ENCODE measurements at regions not wholly inside any gene's neighbourhood (a gene's known extent, or its start where the extent isn't known, plus 50 kb on each side); places are given as distances from the start of the nearest gene placed in this dataset.

DNA sequence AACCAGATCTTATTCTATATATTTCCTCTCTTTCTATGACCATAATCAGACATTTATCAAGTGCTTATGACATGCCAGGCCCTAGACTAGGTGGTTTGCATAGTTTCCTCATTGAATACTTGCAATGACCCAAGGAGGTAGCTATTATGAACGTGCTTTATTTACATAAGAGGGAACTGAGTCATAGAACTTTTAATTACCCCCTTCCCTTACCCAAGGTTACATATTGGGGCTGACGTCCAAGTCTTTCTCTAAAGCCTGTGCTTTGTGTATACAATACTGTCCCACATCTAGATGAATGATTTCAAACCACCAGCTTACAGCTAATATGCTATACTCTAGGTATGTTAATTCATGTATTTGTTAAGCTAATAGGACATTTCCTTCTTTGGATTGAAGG is 91.9 kb upstream of the NPY start:
- H3K4me3 ChIP-seq (replicated peaks in 1 of 3; ENCODE audit: low read depth in 2 of 3, low read length in 3 of 3) = no peak overlapping the region
- no peaks in the 10 kb centered on the region for H3K9me3 ChIP-seq (replicated peaks in 1 of 2; ENCODE audit: control insufficient read depth in 1 of 2, insufficient read depth in 1 of 2, low read length in 2 of 2)
- no peak overlapping the region for H3K27ac ChIP-seq (ENCODE audit: low read depth in 1 of 2, low read length in 2 of 2)
- DNase-seq = no peak
- no peaks in the 10 kb centered on the region for H3K79me2 ChIP-seq (ENCODE audit: insufficient read depth, low read length)
- H3K4me2 ChIP-seq (replicated peaks; ENCODE audit: extremely low read depth, low read length, poor library complexity, severe bottlenecking) = no peak overlapping the region
- no peaks in the 10 kb centered on the region for H3K4me1 ChIP-seq (ENCODE audit: control insufficient read depth in 1 of 2, insufficient read depth in 2 of 2, low read length in 2 of 2)
- H3K9me3 Mint-ChIP-seq = peaks cover 2 to 11% (median 6%) of the 10 kb centered on the region in 7 donors
- H3K4me3 Mint-ChIP-seq = no peak overlapping the region
- peaks cover 0 to 3% (median 2%) of the 10 kb centered on the region in 3 donors for H3K27me3 Mint-ChIP-seq (ENCODE audit: low read depth in 3 of 3)
- no peak overlapping the region for H3K9ac ChIP-seq (ENCODE audit: insufficient read depth, low read length, poor library complexity, severe bottlenecking)
- no peak overlapping the region for H3K27ac Mint-ChIP-seq
- no CpG with 5 or more reads among the region's 2 CpGs for WGBS (ENCODE audit: insufficient coverage)
- TF ChIP-seq CTCF (IDR thresholded peaks at IDR 0.05) = no peak
- H3K36me3 Mint-ChIP-seq = no peaks in the 10 kb centered on the region
- no peak overlapping the region for H2AFZ ChIP-seq (ENCODE audit: insufficient read depth, low read depth, low read length, poor library complexity, severe bottlenecking)
- no peaks in the 10 kb centered on the region for H3K4me1 Mint-ChIP-seq
- no peaks in the 10 kb centered on the region for H3K27me3 ChIP-seq (ENCODE audit: control insufficient read depth in 2 of 2, insufficient read depth in 2 of 2, low read length in 2 of 2)
- no peaks in the 10 kb centered on the region for H3K36me3 ChIP-seq (replicated peaks in 1 of 2; ENCODE audit: control insufficient read depth in 1 of 2, insufficient read depth in 2 of 2, low read length in 2 of 2)
- intact Hi-C loops (cut with micrococcal nuclease) = no loop called here
- no peaks in the 10 kb centered on the region for H4K20me1 ChIP-seq (ENCODE audit: insufficient read depth, low read length)

- H3K27ac Mint-ChIP-seq = no peak overlapping the region
- no peak overlapping the region for H3K4me2 ChIP-seq (replicated peaks; ENCODE audit: extremely low read depth, low read length, poor library complexity, severe bottlenecking)
- H3K4me3 Mint-ChIP-seq = no peak overlapping the region
- intact Hi-C loops (cut with micrococcal nuclease) = no loop called here
- no peak for DNase-seq
- TF ChIP-seq CTCF (IDR thresholded peaks at IDR 0.05) = no peak
- no peak overlapping the region for H3K4me3 ChIP-seq (replicated peaks in 1 of 3; ENCODE audit: low read depth in 2 of 3, low read length in 3 of 3)
- WGBS (ENCODE audit: insufficient coverage) = 100% methylated on average over 3 of the region's 4 CpGs
- H4K20me1 ChIP-seq (ENCODE audit: insufficient read depth, low read length) = no peaks in the 10 kb centered on the region
- no peaks in the 10 kb centered on the region for H3K4me1 ChIP-seq (ENCODE audit: control insufficient read depth in 1 of 2, insufficient read depth in 2 of 2, low read length in 2 of 2)
- no peaks in the 10 kb centered on the region for H3K79me2 ChIP-seq (ENCODE audit: insufficient read depth, low read length)
- peaks cover 0 to 3% (median 0%) of the 10 kb centered on the region in 3 donors for H3K27me3 Mint-ChIP-seq (ENCODE audit: low read depth in 3 of 3)
- no peak overlapping the region for H2AFZ ChIP-seq (ENCODE audit: insufficient read depth, low read depth, low read length, poor library complexity, severe bottlenecking)
- H3K36me3 ChIP-seq (replicated peaks in 1 of 2; ENCODE audit: control insufficient read depth in 1 of 2, insufficient read depth in 2 of 2, low read length in 2 of 2) = no peaks in the 10 kb centered on the region
- no peaks in the 10 kb centered on the region for H3K9me3 ChIP-seq (replicated peaks in 1 of 2; ENCODE audit: control insufficient read depth in 1 of 2, insufficient read depth in 1 of 2, low read length in 2 of 2)
- H3K4me1 Mint-ChIP-seq = no peaks in the 10 kb centered on the region
- no peak overlapping the region for H3K9ac ChIP-seq (ENCODE audit: insufficient read depth, low read length, poor library complexity, severe bottlenecking)
- no peak overlapping the region for H3K27ac ChIP-seq (ENCODE audit: low read depth in 1 of 2, low read length in 2 of 2)
- H3K9me3 Mint-ChIP-seq = peaks cover 1 to 10% (median 6%) of the 10 kb centered on the region in 7 donors
- no peaks in the 10 kb centered on the region for H3K36me3 Mint-ChIP-seq
- no peaks in the 10 kb centered on the region for H3K27me3 ChIP-seq (ENCODE audit: control insufficient read depth in 2 of 2, insufficient read depth in 2 of 2, low read length in 2 of 2)
These were observed 91.3 kb upstream of the NPY start for GRCh38 chr7:24192691-24193090.
